ENCODE measurements at regions not wholly inside any gene's neighbourhood (a gene's known extent, or its start where the extent isn't known, plus 50 kb on each side); places are given as distances from the start of the nearest gene placed in this dataset.

DNA sequence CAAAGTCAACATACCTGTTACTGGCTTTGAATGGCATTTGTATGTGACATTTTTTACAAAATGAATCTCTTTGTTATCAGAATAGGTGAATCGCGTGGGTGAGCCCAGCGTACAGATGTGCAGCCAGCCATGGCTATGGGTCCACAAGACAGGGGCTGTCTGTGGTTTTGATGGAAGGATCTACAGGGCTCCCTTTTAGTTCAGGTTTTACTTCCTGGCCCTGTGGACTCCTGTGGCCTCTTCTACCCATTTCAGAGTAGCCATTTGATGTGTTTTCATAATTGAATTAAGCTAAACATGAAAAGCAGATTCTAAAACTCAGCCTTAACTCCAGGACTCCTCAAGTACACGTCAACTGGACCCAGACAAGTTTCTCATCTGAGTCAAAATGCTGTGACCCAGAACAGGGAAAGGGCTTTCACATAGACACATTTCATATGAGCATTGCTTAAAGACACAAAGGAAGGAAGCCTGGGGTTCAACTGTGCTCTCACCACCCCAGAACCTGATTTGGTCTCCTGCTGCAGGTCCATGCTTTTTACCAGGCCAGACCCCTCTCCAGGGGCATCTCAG lies 105.3 kb upstream of the NAA20 start:
- TF ChIP-seq, protein P1, sequence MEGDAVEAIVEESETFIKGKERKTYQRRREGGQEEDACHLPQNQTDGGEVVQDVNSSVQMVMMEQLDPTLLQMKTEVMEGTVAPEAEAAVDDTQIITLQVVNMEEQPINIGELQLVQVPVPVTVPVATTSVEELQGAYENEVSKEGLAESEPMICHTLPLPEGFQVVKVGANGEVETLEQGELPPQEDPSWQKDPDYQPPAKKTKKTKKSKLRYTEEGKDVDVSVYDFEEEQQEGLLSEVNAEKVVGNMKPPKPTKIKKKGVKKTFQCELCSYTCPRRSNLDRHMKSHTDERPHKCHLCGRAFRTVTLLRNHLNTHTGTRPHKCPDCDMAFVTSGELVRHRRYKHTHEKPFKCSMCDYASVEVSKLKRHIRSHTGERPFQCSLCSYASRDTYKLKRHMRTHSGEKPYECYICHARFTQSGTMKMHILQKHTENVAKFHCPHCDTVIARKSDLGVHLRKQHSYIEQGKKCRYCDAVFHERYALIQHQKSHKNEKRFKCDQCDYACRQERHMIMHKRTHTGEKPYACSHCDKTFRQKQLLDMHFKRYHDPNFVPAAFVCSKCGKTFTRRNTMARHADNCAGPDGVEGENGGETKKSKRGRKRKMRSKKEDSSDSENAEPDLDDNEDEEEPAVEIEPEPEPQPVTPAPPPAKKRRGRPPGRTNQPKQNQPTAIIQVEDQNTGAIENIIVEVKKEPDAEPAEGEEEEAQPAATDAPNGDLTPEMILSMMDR (IDR thresholded peaks at IDR 0.05): no peak
- no peaks in the 10 kb centered on the region for H3K27me3 Mint-ChIP-seq (ENCODE audit: unreplicated experiment)

DNA sequence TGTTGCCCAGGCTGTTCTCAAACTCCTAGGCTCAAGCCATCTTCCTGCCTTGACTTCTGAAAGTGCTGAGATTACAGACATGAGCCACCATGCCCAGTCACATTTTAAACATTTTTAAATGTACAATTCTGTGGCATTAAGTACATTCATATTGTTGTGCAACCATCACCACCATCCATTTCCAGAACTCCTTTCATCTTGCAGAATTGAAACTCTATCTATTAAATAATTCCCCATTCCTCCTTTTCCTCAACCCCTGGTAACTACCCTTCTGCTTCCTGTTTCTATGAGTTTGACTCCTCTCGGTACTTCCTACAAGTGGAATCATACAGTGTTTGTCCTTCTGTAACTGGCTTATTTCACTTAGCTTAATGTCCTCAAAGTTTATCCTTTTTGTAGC lies 103.8 kb upstream of the NAA20 start:
- Mint-ChIP-seq H3K27me3 (ENCODE audit: unreplicated experiment) (no peaks in the 10 kb centered on the region), H3K27ac (ENCODE audit: unreplicated experiment) (no peak overlapping the region), H3K4me3 (ENCODE audit: unreplicated experiment) (no peak overlapping the region), H3K36me3 (ENCODE audit: unreplicated experiment) (peaks cover 3% of the 10 kb centered on the region), H3K4me1 (ENCODE audit: unreplicated experiment) (peaks cover 32% of the 10 kb centered on the region), H3K9me3 (ENCODE audit: unreplicated experiment) (no peaks in the 10 kb centered on the region)
- DNase-seq (ENCODE audit: extremely low spot score, unreplicated experiment): no peak
- TF ChIP-seq, protein P1 (IDR thresholded peaks at IDR 0.05): no peak

More for the DNA sequence above, 105.3 kb upstream of the NAA20 start:
- peaks cover 3% of the 10 kb centered on the region for H3K36me3 Mint-ChIP-seq (ENCODE audit: unreplicated experiment)
- no peaks in the 10 kb centered on the region for H3K9me3 Mint-ChIP-seq (ENCODE audit: unreplicated experiment)
- H3K27ac Mint-ChIP-seq (ENCODE audit: unreplicated experiment): no peak overlapping the region
- H3K4me3 Mint-ChIP-seq (ENCODE audit: unreplicated experiment): no peak overlapping the region
- no peak for DNase-seq (ENCODE audit: extremely low spot score, unreplicated experiment)
- peaks cover 38% of the 10 kb centered on the region for H3K4me1 Mint-ChIP-seq (ENCODE audit: unreplicated experiment)

DNA sequence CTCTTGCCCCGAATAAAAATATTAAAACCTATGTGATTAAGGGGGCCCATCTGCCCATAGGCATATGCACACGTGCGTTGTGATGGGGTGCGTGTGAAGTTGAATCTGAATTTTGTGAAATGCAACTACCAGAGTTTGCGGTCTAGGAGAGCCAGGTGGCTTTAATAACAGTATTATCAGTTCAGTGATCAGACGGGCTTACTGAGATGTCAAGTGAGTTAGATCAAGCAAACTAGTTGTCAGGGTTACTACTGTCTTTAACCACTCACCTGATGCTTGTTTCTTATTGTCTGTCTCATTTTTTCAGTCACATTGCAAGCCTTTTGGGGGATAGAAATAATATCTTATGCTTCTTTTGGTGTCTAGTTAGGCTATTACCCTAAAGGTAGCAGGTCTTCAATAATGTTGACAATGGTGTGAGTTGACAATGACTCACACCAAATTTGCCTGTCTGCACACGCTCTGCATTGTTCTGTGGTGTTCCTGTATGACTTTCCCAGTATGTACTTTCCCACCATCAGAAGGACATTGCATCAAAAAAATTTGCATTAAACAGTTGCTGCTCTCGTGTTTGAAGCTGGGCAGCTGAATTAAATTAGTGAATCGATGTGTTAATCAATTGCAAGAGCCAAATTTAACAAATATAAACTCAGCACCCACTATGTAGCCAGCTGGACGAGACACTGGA lies 103.1 kb upstream of the NAA20 start:
- no peak overlapping the region for H3K27ac Mint-ChIP-seq (ENCODE audit: unreplicated experiment)
- H3K4me3 Mint-ChIP-seq (ENCODE audit: unreplicated experiment): no peak overlapping the region
- TF ChIP-seq, protein P1 (IDR thresholded peaks at IDR 0.05): no peak
- peaks cover 3% of the 10 kb centered on the region for H3K36me3 Mint-ChIP-seq (ENCODE audit: unreplicated experiment)
- no peaks in the 10 kb centered on the region for H3K27me3 Mint-ChIP-seq (ENCODE audit: unreplicated experiment)
- no peak for DNase-seq (ENCODE audit: extremely low spot score, unreplicated experiment)
- H3K9me3 Mint-ChIP-seq (ENCODE audit: unreplicated experiment): no peaks in the 10 kb centered on the region
- peaks cover 31% of the 10 kb centered on the region for H3K4me1 Mint-ChIP-seq (ENCODE audit: unreplicated experiment)

DNA sequence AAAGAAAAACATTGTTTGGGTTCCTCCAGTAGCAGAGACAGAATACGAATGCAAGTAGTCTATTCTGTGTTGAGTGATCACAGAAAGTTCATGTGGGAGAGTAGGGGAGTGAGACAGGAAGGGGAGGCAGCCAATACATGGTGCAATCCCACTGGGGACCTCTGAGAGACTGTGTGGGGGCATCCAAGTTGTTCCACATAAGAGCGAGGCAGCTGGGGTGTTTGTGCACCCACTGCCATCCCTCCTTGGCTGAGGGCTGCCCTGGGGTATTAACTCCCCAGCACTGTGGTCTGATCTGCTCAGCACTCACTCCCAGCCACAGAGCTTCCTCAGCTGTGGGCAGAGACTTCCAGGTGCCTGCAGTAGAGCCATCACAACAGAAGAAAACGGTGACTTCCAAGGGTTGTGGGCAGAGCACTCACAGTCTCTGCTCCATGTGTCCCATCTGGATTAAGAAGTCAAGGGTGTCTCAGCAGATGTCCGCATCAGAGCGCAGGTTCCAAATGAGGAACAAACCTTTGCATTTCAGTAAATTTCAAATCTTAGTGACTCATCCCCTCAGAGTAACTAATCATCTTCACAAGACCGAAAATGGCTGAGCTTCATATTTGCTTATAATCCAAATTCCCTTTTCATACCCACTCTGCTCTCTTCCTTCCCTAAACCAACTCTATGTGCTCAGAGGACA lies 101.9 kb upstream of the NAA20 start:
- no peak overlapping the region for H3K4me3 Mint-ChIP-seq (ENCODE audit: unreplicated experiment)
- H3K27me3 Mint-ChIP-seq (ENCODE audit: unreplicated experiment): no peaks in the 10 kb centered on the region
- peaks cover 1% of the 10 kb centered on the region for H3K36me3 Mint-ChIP-seq (ENCODE audit: unreplicated experiment)
- peaks cover 24% of the 10 kb centered on the region for H3K4me1 Mint-ChIP-seq (ENCODE audit: unreplicated experiment)
- peak overlapping the region; percentile 86 for H3K27ac Mint-ChIP-seq (ENCODE audit: unreplicated experiment)
- DNase-seq (ENCODE audit: extremely low spot score, unreplicated experiment): no peak
- H3K9me3 Mint-ChIP-seq (ENCODE audit: unreplicated experiment): no peaks in the 10 kb centered on the region
- TF ChIP-seq, protein P1 (IDR thresholded peaks at IDR 0.05): no peak

Data from osteocyte (in vitro differentiated cells).